ENCODE measurements at regions not wholly inside any gene's neighbourhood (a gene's known extent, or its start where the extent isn't known, plus 50 kb on each side); places are given as distances from the start of the nearest gene placed in this dataset.

DNA sequence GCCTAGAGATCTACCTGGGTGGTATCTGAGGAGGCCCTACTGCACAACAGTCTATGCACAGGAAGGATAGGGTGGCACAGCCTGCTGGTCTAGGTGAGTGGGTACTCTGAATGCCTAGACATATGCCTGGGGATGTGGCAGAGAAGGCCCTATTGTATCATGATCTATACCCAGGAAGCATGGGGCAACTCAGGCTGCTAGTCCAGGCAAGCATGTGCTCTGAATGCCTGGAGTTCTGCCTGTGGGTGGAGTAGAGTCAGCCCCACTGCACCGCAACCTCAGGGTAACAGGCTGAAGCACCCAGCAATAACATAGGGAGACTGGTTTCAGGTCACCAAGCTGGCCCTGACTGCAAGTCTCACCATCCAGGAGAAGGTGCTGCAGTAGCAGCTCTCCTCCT lies 224.7 kb downstream of the MFSD1 start:
- TF ChIP-seq, protein P1, sequence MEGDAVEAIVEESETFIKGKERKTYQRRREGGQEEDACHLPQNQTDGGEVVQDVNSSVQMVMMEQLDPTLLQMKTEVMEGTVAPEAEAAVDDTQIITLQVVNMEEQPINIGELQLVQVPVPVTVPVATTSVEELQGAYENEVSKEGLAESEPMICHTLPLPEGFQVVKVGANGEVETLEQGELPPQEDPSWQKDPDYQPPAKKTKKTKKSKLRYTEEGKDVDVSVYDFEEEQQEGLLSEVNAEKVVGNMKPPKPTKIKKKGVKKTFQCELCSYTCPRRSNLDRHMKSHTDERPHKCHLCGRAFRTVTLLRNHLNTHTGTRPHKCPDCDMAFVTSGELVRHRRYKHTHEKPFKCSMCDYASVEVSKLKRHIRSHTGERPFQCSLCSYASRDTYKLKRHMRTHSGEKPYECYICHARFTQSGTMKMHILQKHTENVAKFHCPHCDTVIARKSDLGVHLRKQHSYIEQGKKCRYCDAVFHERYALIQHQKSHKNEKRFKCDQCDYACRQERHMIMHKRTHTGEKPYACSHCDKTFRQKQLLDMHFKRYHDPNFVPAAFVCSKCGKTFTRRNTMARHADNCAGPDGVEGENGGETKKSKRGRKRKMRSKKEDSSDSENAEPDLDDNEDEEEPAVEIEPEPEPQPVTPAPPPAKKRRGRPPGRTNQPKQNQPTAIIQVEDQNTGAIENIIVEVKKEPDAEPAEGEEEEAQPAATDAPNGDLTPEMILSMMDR (IDR thresholded peaks at IDR 0.05; ENCODE audit: poor library complexity, severe bottlenecking) = no peak
- no peak for TF ChIP-seq SMC3 (conservative IDR thresholded peaks at IDR 0.05; ENCODE audit: poor library complexity)
- TF ChIP-seq EP300 (conservative IDR thresholded peaks at IDR 0.05; ENCODE audit: poor library complexity, severe bottlenecking) = no peak
- TF ChIP-seq REST (IDR thresholded peaks at IDR 0.05; ENCODE audit: borderline replicate concordance) = no peak
- TF ChIP-seq MXI1 (conservative IDR thresholded peaks at IDR 0.05; ENCODE audit: poor library complexity, severe bottlenecking) = no peak
- no peak for TF ChIP-seq TAF1 (IDR thresholded peaks at IDR 0.05; ENCODE audit: low read depth)
- no peak for TF ChIP-seq POLR2AphosphoS5 (IDR thresholded peaks at IDR 0.05)
- no peak for TF ChIP-seq EZH2 (IDR thresholded peaks at IDR 0.05; ENCODE audit: borderline replicate concordance, insufficient read depth, low read length, poor library complexity, severe bottlenecking)

Data from neural cell (in vitro differentiated cells).